ENCODE measurements at regions not wholly inside any gene's neighbourhood (a gene's known extent, or its start where the extent isn't known, plus 50 kb on each side); places are given as distances from the start of the nearest gene placed in this dataset.

DNA sequence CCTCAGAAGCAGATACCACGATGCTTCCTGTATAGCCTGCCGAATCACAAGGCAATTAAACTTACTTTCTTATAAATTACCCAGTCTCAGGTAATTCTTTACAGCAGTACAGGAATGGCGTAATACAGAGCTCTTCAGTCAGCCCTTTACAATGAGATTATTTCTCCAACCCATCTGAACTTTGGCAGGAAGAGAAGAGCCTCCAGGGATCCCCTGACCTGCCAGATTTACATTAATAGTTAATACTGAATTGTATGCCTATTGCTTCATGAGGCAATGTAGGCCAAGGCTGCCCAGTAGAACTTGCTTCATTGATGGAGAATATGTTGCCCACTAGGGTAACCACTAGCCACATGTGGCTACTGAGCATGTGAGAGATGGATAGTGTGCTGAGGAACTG lies 608.7 kb downstream of the SH2D4B start:
- Mint-ChIP-seq H3K9me3 (ENCODE audit: unreplicated experiment) (no peaks in the 10 kb centered on the region), H3K4me3 (ENCODE audit: unreplicated experiment) (no peak overlapping the region), H3K36me3 (ENCODE audit: insufficient read depth, unreplicated experiment) (no peaks in the 10 kb centered on the region), H3K27me3 (ENCODE audit: insufficient read depth, unreplicated experiment) (no peaks in the 10 kb centered on the region), H3K4me1 (ENCODE audit: low read depth, unreplicated experiment) (no peaks in the 10 kb centered on the region), H3K27ac (ENCODE audit: unreplicated experiment) (no peak overlapping the region)
- TF ChIP-seq, protein P1, sequence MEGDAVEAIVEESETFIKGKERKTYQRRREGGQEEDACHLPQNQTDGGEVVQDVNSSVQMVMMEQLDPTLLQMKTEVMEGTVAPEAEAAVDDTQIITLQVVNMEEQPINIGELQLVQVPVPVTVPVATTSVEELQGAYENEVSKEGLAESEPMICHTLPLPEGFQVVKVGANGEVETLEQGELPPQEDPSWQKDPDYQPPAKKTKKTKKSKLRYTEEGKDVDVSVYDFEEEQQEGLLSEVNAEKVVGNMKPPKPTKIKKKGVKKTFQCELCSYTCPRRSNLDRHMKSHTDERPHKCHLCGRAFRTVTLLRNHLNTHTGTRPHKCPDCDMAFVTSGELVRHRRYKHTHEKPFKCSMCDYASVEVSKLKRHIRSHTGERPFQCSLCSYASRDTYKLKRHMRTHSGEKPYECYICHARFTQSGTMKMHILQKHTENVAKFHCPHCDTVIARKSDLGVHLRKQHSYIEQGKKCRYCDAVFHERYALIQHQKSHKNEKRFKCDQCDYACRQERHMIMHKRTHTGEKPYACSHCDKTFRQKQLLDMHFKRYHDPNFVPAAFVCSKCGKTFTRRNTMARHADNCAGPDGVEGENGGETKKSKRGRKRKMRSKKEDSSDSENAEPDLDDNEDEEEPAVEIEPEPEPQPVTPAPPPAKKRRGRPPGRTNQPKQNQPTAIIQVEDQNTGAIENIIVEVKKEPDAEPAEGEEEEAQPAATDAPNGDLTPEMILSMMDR (IDR thresholded peaks at IDR 0.05; ENCODE audit: insufficient read depth in 1 of 2, low read depth in 1 of 2, low read length in 1 of 2, severe bottlenecking in 1 of 2, unreplicated experiment in 1 of 2): no peak
- POLR2A ChIA-PET: no interaction called here
- BruUV-seq (replicated peaks): no TSS peak
- Histone ChIP-seq H3K36me3 (ENCODE audit: control insufficient read depth, insufficient read depth, low read length) (no peaks in the 10 kb centered on the region), H3K4me1 (no peaks in the 10 kb centered on the region), H3K4me3 (ENCODE audit: low read depth, low read length) (no peak overlapping the region), H3K9me3 (no peaks in the 10 kb centered on the region), H3K27me3 (replicated peaks; ENCODE audit: control insufficient read depth, insufficient read depth, low read length) (no peaks in the 10 kb centered on the region)
- CTCF ChIA-PET: no interaction called here
- intact Hi-C loops (cut with micrococcal nuclease; ENCODE audit: unreplicated experiment): no loop called here
- no peak for DNase-seq

DNA sequence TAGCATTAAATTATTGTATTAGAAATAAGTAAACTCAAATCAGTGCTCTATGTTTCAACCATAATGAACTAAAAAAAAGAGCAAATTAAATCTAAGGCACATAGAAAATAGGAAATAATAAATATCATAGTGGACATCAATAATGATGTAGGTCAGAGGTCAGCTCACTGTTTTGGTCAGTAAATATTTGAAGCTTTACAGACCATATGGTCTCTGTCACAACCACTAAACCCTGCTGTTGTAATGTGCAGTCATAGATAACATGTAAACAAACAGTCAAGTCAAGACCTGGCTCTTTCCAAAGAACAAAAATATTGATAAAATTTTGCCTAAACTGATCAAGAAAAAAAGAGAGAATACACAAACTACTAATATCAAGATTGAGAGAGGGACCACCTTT lies 615.0 kb downstream of the SH2D4B start:
- Histone ChIP-seq H3K4me1 (no peaks in the 10 kb centered on the region), H3K27me3 (replicated peaks; ENCODE audit: control insufficient read depth, insufficient read depth, low read length) (no peaks in the 10 kb centered on the region), H3K36me3 (ENCODE audit: control insufficient read depth, insufficient read depth, low read length) (no peaks in the 10 kb centered on the region), H3K9me3 (no peaks in the 10 kb centered on the region), H3K4me3 (ENCODE audit: low read depth, low read length) (no peak overlapping the region)
- Mint-ChIP-seq H3K27me3 (ENCODE audit: insufficient read depth, unreplicated experiment) (no peaks in the 10 kb centered on the region), H3K36me3 (ENCODE audit: insufficient read depth, unreplicated experiment) (no peaks in the 10 kb centered on the region), H3K4me1 (ENCODE audit: low read depth, unreplicated experiment) (no peaks in the 10 kb centered on the region), H3K9me3 (ENCODE audit: unreplicated experiment) (no peaks in the 10 kb centered on the region), H3K27ac (ENCODE audit: unreplicated experiment) (no peak overlapping the region), H3K4me3 (ENCODE audit: unreplicated experiment) (no peak overlapping the region)
- intact Hi-C loops (cut with micrococcal nuclease; ENCODE audit: unreplicated experiment): no loop called here
- no peak for DNase-seq
- CTCF ChIA-PET: no interaction called here
- BruUV-seq (replicated peaks): no TSS peak
- POLR2A ChIA-PET: no interaction called here
- TF ChIP-seq, protein P1 (IDR thresholded peaks at IDR 0.05; ENCODE audit: insufficient read depth in 1 of 2, low read depth in 1 of 2, low read length in 1 of 2, severe bottlenecking in 1 of 2, unreplicated experiment in 1 of 2): no peak

DNA sequence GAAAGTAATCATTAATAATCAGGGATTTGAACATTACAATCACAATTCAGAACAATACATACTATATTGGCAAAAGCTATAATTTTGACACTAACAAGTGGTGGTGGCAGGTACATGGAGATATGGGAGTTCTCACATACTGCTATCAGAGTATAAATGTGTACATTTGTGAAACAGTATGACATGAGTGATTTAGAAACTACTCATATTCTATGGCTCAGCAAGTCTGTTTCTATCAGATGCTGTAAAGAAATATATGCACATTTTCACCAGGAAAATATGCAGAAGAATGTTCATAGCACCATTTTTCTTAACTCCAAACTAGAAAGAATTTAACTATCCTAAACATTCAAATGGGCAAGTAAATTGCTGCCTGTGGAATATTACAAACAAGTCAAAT lies 620.0 kb downstream of the SH2D4B start:
- H3K27ac Mint-ChIP-seq (ENCODE audit: unreplicated experiment): no peak overlapping the region
- Histone ChIP-seq H3K9me3 (no peaks in the 10 kb centered on the region), H3K4me3 (ENCODE audit: low read depth, low read length) (no peak overlapping the region), H3K36me3 (ENCODE audit: control insufficient read depth, insufficient read depth, low read length) (no peaks in the 10 kb centered on the region), H3K27me3 (replicated peaks; ENCODE audit: control insufficient read depth, insufficient read depth, low read length) (no peaks in the 10 kb centered on the region), H3K4me1 (no peaks in the 10 kb centered on the region)
- POLR2A ChIA-PET: no interaction called here
- no peaks in the 10 kb centered on the region for H3K9me3 Mint-ChIP-seq (ENCODE audit: unreplicated experiment)
- H3K4me3 Mint-ChIP-seq (ENCODE audit: unreplicated experiment): no peak overlapping the region
- CTCF ChIA-PET: no interaction called here
- no peaks in the 10 kb centered on the region for H3K36me3 Mint-ChIP-seq (ENCODE audit: insufficient read depth, unreplicated experiment)
- TF ChIP-seq, protein P1 (IDR thresholded peaks at IDR 0.05; ENCODE audit: insufficient read depth in 1 of 2, low read depth in 1 of 2, low read length in 1 of 2, severe bottlenecking in 1 of 2, unreplicated experiment in 1 of 2): no peak
- DNase-seq: no peak
- intact Hi-C loops (cut with micrococcal nuclease; ENCODE audit: unreplicated experiment): no loop called here
- H3K4me1 Mint-ChIP-seq (ENCODE audit: low read depth, unreplicated experiment): no peaks in the 10 kb centered on the region
- BruUV-seq (replicated peaks): no TSS peak
- H3K27me3 Mint-ChIP-seq (ENCODE audit: insufficient read depth, unreplicated experiment): no peaks in the 10 kb centered on the region
